IPS DF 6.9 (cell line): ENCODE measurements at regions not wholly inside any gene's neighbourhood (a gene's known extent, or its start where the extent isn't known, plus 50 kb on each side); places are given as distances from the start of the nearest gene placed in this dataset.

Experiments
- DNase-seq: peaks from one replicate; pipeline ENCODE4 v3.0.0-alpha.2; 2013; ENCODE audit warnings: low read depth, low spot score
- H3K27ac ChIP-seq: one replicate; pipeline ENCODE4 v1.5.1; 2013; ENCODE audit warnings: low read length, control low read depth
- H3K27me3 ChIP-seq: 2 replicates; pipeline ENCODE4 v1.6.1; 2013; ENCODE audit warnings: mild to moderate bottlenecking, low read length; ENCODE audit not compliant: control insufficient read depth, insufficient read depth
- H3K36me3 ChIP-seq: 2 replicates; pipeline ENCODE4 v1.6.1; 2013; ENCODE audit warnings: low read length; ENCODE audit not compliant: control insufficient read depth, insufficient read depth
- H3K4me1 ChIP-seq: 2 replicates; pipeline ENCODE4 v1.6.1; 2013; ENCODE audit warnings: low read length; ENCODE audit not compliant: control insufficient read depth, insufficient read depth
- H3K4me3 ChIP-seq: 2 replicates; pipeline ENCODE4 v1.5.1; 2013; ENCODE audit warnings: mild to moderate bottlenecking, low read length
- H3K9me3 ChIP-seq: 2 replicates; pipeline ENCODE4 v1.6.1; 2013; ENCODE audit warnings: low read length, inconsistent platforms; ENCODE audit not compliant: control insufficient read depth, insufficient read depth
- WGBS: extraction: QIAGEN DNeasy Blood & Tissue Kit; methylation state at CpG from one replicate; pipeline ENCODE4 v1.1.7; 2013; ENCODE audit warnings: mixed read lengths, missing lambda C conversion rate; ENCODE audit not compliant: insufficient read length, insufficient coverage; 5-methylcytosine and 5-hydroxymethylcytosine counted together

- Histone ChIP-seq H3K4me1 (no peaks in the 10 kb centered on the region), H3K27ac (no peak overlapping the region), H3K4me3 (no peak overlapping the region), H3K9me3 (no peaks in the 10 kb centered on the region), H3K36me3 (no peaks in the 10 kb centered on the region), H3K27me3 (no peaks in the 10 kb centered on the region)
- DNase-seq, result no peak
- no CpG with 5 or more reads among the region's 2 CpGs for WGBS
Measured at GRCh38 chr21:27646056-27646455, 679.2 kb upstream of the ADAMTS5 start.

GRCh38 chr21:27645285-27645684 lies 678.4 kb upstream of the ADAMTS5 start:
- no peaks in the 10 kb centered on the region for H3K36me3 ChIP-seq
- no peak overlapping the region for H3K4me3 ChIP-seq
- DNase-seq, result no peak
- no peaks in the 10 kb centered on the region for H3K4me1 ChIP-seq
- H3K27me3 ChIP-seq, result no peaks in the 10 kb centered on the region
- no peak overlapping the region for H3K27ac ChIP-seq
- no peaks in the 10 kb centered on the region for H3K9me3 ChIP-seq

GRCh38 chr21:27643326-27643725 lies 676.4 kb upstream of the ADAMTS5 start:
- H3K4me3 ChIP-seq, result no peak overlapping the region
- DNase-seq, result no peak
- H3K27ac ChIP-seq, result no peak overlapping the region
- H3K27me3 ChIP-seq, result no peaks in the 10 kb centered on the region
- no peaks in the 10 kb centered on the region for H3K36me3 ChIP-seq
- no peaks in the 10 kb centered on the region for H3K9me3 ChIP-seq
- H3K4me1 ChIP-seq, result no peaks in the 10 kb centered on the region
- 100% methylated on average over 1 of the region's 1 CpG for WGBS

- H3K27ac ChIP-seq, result no peak overlapping the region
- no peak overlapping the region for H3K4me3 ChIP-seq
- no peaks in the 10 kb centered on the region for H3K36me3 ChIP-seq
- DNase-seq, result no peak
- no peaks in the 10 kb centered on the region for H3K4me1 ChIP-seq
- H3K9me3 ChIP-seq, result no peaks in the 10 kb centered on the region
- no peaks in the 10 kb centered on the region for H3K27me3 ChIP-seq
Measured at GRCh38 chr21:27639286-27639685, 672.4 kb upstream of the ADAMTS5 start.

GRCh38 chr21:27636656-27637055 lies 669.8 kb upstream of the ADAMTS5 start:
- no CpG with 5 or more reads among the region's 2 CpGs for WGBS
- H3K27me3 ChIP-seq, result no peaks in the 10 kb centered on the region
- H3K4me1 ChIP-seq, result no peaks in the 10 kb centered on the region
- H3K4me3 ChIP-seq, result no peak overlapping the region
- no peaks in the 10 kb centered on the region for H3K9me3 ChIP-seq
- H3K36me3 ChIP-seq, result no peaks in the 10 kb centered on the region
- no peak overlapping the region for H3K27ac ChIP-seq
- DNase-seq, result no peak

GRCh38 chr21:27633631-27634030 lies 666.7 kb upstream of the ADAMTS5 start:
- no peak overlapping the region for H3K4me3 ChIP-seq
- H3K36me3 ChIP-seq, result no peaks in the 10 kb centered on the region
- no peaks in the 10 kb centered on the region for H3K9me3 ChIP-seq
- no peaks in the 10 kb centered on the region for H3K27me3 ChIP-seq
- no CpG with 5 or more reads among the region's 3 CpGs for WGBS
- no peaks in the 10 kb centered on the region for H3K4me1 ChIP-seq
- DNase-seq, result no peak
- no peak overlapping the region for H3K27ac ChIP-seq

GRCh38 chr21:27631471-27631870 lies 664.6 kb upstream of the ADAMTS5 start:
- Histone ChIP-seq H3K9me3 (no peaks in the 10 kb centered on the region), H3K27me3 (no peaks in the 10 kb centered on the region), H3K4me1 (no peaks in the 10 kb centered on the region), H3K4me3 (no peak overlapping the region), H3K36me3 (no peaks in the 10 kb centered on the region), H3K27ac (no peak overlapping the region)
- DNase-seq, result no peak
- no CpG with 5 or more reads among the region's 1 CpG for WGBS

- no peak overlapping the region for H3K27ac ChIP-seq
- H3K27me3 ChIP-seq, result no peaks in the 10 kb centered on the region
- DNase-seq, result no peak
- no peaks in the 10 kb centered on the region for H3K9me3 ChIP-seq
- WGBS, result no CpG with 5 or more reads among the region's 1 CpG
- no peak overlapping the region for H3K4me3 ChIP-seq
- H3K4me1 ChIP-seq, result no peaks in the 10 kb centered on the region
- H3K36me3 ChIP-seq, result no peaks in the 10 kb centered on the region
Measured at GRCh38 chr21:27622631-27623030, 655.7 kb upstream of the ADAMTS5 start.

GRCh38 chr21:27614231-27614630 lies 647.3 kb upstream of the ADAMTS5 start:
- no peaks in the 10 kb centered on the region for H3K4me1 ChIP-seq

GRCh38 chr21:27606422-27606821 lies 639.5 kb upstream of the ADAMTS5 start:
- no CpG with 5 or more reads among the region's 9 CpGs for WGBS
- Histone ChIP-seq H3K4me1 (no peaks in the 10 kb centered on the region), H3K36me3 (no peaks in the 10 kb centered on the region), H3K9me3 (no peaks in the 10 kb centered on the region), H3K27me3 (no peaks in the 10 kb centered on the region), H3K27ac (no peak overlapping the region), H3K4me3 (no peak overlapping the region)
- DNase-seq, result no peak

More at GRCh38 chr21:27614231-27614630, 647.3 kb upstream of the ADAMTS5 start:
- Histone ChIP-seq H3K36me3 (no peaks in the 10 kb centered on the region), H3K9me3 (no peaks in the 10 kb centered on the region), H3K27me3 (no peaks in the 10 kb centered on the region), H3K4me3 (no peak overlapping the region), H3K27ac (no peak overlapping the region)
- DNase-seq, result no peak
- WGBS, result no CpG with 5 or more reads among the region's 2 CpGs

GRCh38 chr21:27596196-27596595 lies 629.3 kb upstream of the ADAMTS5 start:
- Histone ChIP-seq H3K4me3 (no peak overlapping the region), H3K36me3 (no peaks in the 10 kb centered on the region), H3K4me1 (no peaks in the 10 kb centered on the region), H3K27me3 (no peaks in the 10 kb centered on the region), H3K27ac (no peak overlapping the region), H3K9me3 (no peaks in the 10 kb centered on the region)
- no peak for DNase-seq
